Fibroblast of the aortic adventitia (primary cell): ENCODE measurements at regions not wholly inside any gene's neighbourhood (a gene's known extent, or its start where the extent isn't known, plus 50 kb on each side); places are given as distances from the start of the nearest gene placed in this dataset.
"Not testable (repeated sequence)": the region's sequence is repeated elsewhere in the genome, so short reads cannot be mapped to it uniquely, and the experiment has no call there.

ENCODE experiments used
- DNase-seq: peaks from one replicate; pipeline ENCODE4 v3.0.0-alpha.2; 2010; ENCODE audit warnings: low read depth
- H3K4me3 ChIP-seq: 2 replicates; pipeline ENCODE4 v1.5.1; 2011; ENCODE audit warnings: low read depth, mild to moderate bottlenecking, control low read depth, low read length, moderate library complexity
- TF ChIP-seq, protein P1 (sequence below): IDR thresholded peaks from 2 replicates; pipeline ENCODE4 v1.5.1; 2011; ENCODE audit warnings: mild to moderate bottlenecking, low read length, control low read depth, inconsistent platforms; ENCODE audit not compliant: insufficient read depth

DNA sequence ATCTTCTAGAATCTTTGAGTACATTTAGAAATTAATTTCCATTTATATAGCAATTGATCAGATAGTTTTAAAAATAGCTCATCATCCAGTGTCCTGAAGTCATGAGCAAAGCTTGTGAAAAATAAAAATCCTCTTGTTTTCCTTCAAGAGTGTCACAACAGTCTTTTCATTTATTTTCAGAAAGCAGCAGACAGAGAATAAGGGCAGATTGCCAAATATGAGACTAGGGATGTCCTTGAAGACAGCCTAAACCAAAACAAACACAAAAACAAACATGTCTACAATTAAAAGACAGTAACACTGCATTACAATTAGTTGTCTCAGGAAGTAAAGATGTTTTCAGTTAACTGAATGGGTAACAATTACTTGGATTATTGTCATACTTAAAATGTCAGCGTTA lies 682.8 kb downstream of the TFAP2A start:
- DNase-seq: no peak
- TF ChIP-seq, protein P1, sequence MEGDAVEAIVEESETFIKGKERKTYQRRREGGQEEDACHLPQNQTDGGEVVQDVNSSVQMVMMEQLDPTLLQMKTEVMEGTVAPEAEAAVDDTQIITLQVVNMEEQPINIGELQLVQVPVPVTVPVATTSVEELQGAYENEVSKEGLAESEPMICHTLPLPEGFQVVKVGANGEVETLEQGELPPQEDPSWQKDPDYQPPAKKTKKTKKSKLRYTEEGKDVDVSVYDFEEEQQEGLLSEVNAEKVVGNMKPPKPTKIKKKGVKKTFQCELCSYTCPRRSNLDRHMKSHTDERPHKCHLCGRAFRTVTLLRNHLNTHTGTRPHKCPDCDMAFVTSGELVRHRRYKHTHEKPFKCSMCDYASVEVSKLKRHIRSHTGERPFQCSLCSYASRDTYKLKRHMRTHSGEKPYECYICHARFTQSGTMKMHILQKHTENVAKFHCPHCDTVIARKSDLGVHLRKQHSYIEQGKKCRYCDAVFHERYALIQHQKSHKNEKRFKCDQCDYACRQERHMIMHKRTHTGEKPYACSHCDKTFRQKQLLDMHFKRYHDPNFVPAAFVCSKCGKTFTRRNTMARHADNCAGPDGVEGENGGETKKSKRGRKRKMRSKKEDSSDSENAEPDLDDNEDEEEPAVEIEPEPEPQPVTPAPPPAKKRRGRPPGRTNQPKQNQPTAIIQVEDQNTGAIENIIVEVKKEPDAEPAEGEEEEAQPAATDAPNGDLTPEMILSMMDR: no peak
- H3K4me3 ChIP-seq: no peak overlapping the region

DNA sequence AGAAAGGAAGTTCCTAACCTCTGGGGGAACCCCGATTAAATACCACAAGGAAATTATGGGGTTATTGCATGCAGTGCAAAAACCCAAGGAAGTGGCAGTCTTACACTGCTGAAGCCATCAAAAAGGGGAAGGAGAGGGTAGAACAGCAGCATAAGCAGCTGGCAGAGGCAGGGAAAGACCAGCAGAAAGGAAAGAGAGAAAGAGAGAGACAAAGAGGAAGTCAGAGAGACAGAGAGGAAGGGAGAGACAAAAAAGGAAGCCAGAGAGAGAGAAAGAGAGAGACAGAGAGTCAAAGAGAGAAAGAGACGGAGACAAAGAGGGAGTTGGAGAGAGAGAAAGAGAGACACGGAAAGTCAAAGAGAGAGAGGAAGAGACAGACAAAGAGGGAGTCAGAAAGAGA lies 689.1 kb downstream of the TFAP2A start:
- not testable (repeated sequence) for H3K4me3 ChIP-seq, DNase-seq

DNA sequence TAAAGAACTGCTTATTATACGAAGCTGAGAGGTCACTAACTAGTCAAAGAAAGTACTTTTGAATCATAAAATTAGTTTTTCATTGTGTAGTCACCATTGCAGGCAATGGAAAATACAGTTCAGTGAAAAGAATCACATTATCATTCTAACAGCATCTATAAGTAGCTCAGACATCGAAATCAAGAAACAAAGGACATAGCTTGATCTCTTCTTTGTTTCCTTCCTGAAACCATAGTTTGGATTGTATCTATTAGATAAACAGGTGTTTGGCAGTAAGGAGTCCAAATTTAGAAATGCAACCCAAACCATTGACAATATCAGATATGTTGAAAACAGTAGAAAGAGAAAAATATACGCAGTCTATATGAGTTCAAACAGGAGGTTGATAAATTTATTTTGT lies 697.3 kb downstream of the TFAP2A start:
- DNase-seq: no peak
- no peak overlapping the region for H3K4me3 ChIP-seq
- TF ChIP-seq, protein P1: no peak

DNA sequence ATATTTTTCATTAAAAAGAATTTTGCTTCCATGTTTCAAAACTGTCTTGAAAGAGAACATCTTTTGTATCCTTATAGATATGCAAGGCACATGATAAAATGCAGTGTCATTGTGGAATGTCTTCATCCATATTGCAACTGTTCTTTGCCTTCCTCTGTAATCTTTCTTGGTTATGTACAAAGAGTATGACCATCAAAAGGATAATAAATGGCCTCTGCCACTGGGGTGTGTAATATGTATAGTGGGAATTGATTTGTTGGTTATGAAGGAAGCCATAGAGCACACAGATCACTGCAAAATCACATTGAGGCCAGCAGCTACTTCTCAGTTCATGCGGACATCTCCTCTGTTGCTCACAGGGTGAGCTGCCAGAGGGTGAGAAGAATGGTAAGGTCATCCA lies 703.5 kb downstream of the TFAP2A start:
- H3K4me3 ChIP-seq: no peak overlapping the region
- TF ChIP-seq, protein P1: no peak
- DNase-seq: no peak

GRCh38 chr6:9710574-9710973 lies 704.3 kb downstream of the TFAP2A start:
- no peak overlapping the region for H3K4me3 ChIP-seq
- TF ChIP-seq, protein P1: no peak
- DNase-seq: no peak

GRCh38 chr6:9708600-9708999 lies 706.3 kb downstream of the TFAP2A start:
- DNase-seq: no peak
- TF ChIP-seq, protein P1: no peak
- no peak overlapping the region for H3K4me3 ChIP-seq

GRCh38 chr6:9704989-9705388 lies 709.9 kb downstream of the TFAP2A start:
- TF ChIP-seq, protein P1: no peak
- DNase-seq: no peak
- H3K4me3 ChIP-seq: no peak overlapping the region
